Lower leg skin (tissue), 4 donors: ENCODE measurements at regions not wholly inside any gene's neighbourhood (a gene's known extent, or its start where the extent isn't known, plus 50 kb on each side); places are given as distances from the start of the nearest gene placed in this dataset.

Experiments used
- DNase-seq, 2 donors: peaks; one replicate each; pipeline ENCODE4 v3.0.0-alpha.2; 2019; ENCODE audit warnings: low spot score in 2 of 2
- H3K4me3 ChIP-seq: fragments of 200-600 bp; sonication (generic); 2 replicates; pipeline ENCODE4 v1.5.1; 2017; ENCODE audit warnings: mild to moderate bottlenecking, low read depth; ENCODE audit not compliant: poor library complexity, severe bottlenecking
- CTCF ChIP-seq, 3 donors: fragments of 450-650 bp; IDR thresholded peaks; one replicate each; pipeline ENCODE4 v1.5.1; 2016; ENCODE audit warnings: antibody characterized with exemption in 3 of 3, mild to moderate bottlenecking in 3 of 3, moderate library complexity in 2 of 3
- POLR2A ChIP-seq, 2 donors: fragments of 450-650 bp; IDR thresholded peaks; one replicate each; pipeline ENCODE4 v1.6.1; 2016 to 2017; ENCODE audit warnings: antibody characterized with exemption in 2 of 2, mild to moderate bottlenecking in 1 of 2, moderate library complexity in 1 of 2
- WGBS, 2 donors: methylation state at CpG; one replicate each; pipeline ENCODE4 v1.1.5; 2018; 5-methylcytosine and 5-hydroxymethylcytosine counted together
- intact Hi-C: fragments of 100-400 bp; cut with DNase I; formaldehyde crosslinking; loops from one replicate; pipeline ENCODE4 v1.15.0; 2023; ENCODE audit warnings: low total_unique reads

GRCh38 chr1:82946096-82946605 is 1052.8 kb downstream of the TTLL7 start:
- 79 to 81% methylated on average over 3 of the region's 3 CpGs for WGBS, 2 donors
- intact Hi-C loops = no loop called here
- H3K4me3 ChIP-seq = no peak overlapping the region
- no peak for DNase-seq
- TF ChIP-seq CTCF (IDR thresholded peaks at IDR 0.05) (no peak), POLR2A (IDR thresholded peaks at IDR 0.05) (no peak)

GRCh38 chr1:82944822-82945221 is 1054.1 kb downstream of the TTLL7 start:
- TF ChIP-seq CTCF (IDR thresholded peaks at IDR 0.05) (no peak), POLR2A (IDR thresholded peaks at IDR 0.05) (no peak)
- no peak overlapping the region for H3K4me3 ChIP-seq
- WGBS, 2 donors = 72 to 78% methylated on average over 1 of the region's 1 CpG
- intact Hi-C loops = no loop called here
- no peak for DNase-seq

GRCh38 chr1:82934074-82934473 is 1064.9 kb downstream of the TTLL7 start:
- WGBS, 2 donors = 79 to 93% methylated on average over 2 of the region's 2 CpGs
- no peak overlapping the region for H3K4me3 ChIP-seq
- DNase-seq = no peak
- TF ChIP-seq POLR2A (IDR thresholded peaks at IDR 0.05) (no peak), CTCF (IDR thresholded peaks at IDR 0.05) (no peak)
- intact Hi-C loops = no loop called here

- 90 to 93% methylated on average over 2 of the region's 2 CpGs for WGBS, 2 donors
- intact Hi-C loops = no loop called here
- no peak for DNase-seq
- no peak overlapping the region for H3K4me3 ChIP-seq
- TF ChIP-seq POLR2A (IDR thresholded peaks at IDR 0.05) (no peak), CTCF (IDR thresholded peaks at IDR 0.05) (no peak)
Measured at GRCh38 chr1:82932727-82933126, 1066.2 kb downstream of the TTLL7 start.

- no peak for DNase-seq
- H3K4me3 ChIP-seq = no peak overlapping the region
- WGBS, 2 donors = 84 to 89% methylated on average over 2 of the region's 2 CpGs
- no peak for TF ChIP-seq POLR2A (IDR thresholded peaks at IDR 0.05)
- TF ChIP-seq CTCF (IDR thresholded peaks at IDR 0.05) = no peak
- intact Hi-C loops = no loop called here
Measured at GRCh38 chr1:82932207-82932606, 1066.7 kb downstream of the TTLL7 start.

- TF ChIP-seq CTCF (IDR thresholded peaks at IDR 0.05) (no peak), POLR2A (IDR thresholded peaks at IDR 0.05) (no peak)
- intact Hi-C loops = no loop called here
- DNase-seq = no peak
Measured at GRCh38 chr1:82931006-82931405, 1067.9 kb downstream of the TTLL7 start.

More at GRCh38 chr1:82931006-82931405, 1067.9 kb downstream of the TTLL7 start:
- H3K4me3 ChIP-seq = no peak overlapping the region
